Psoas muscle (tissue), 7 donors: ENCODE measurements at regions not wholly inside any gene's neighbourhood (a gene's known extent, or its start where the extent isn't known, plus 50 kb on each side); places are given as distances from the start of the nearest gene placed in this dataset.

Source experiments
- ATAC-seq, 4 donors: fragments of 200-7000 bp; cut with Tn5 transposase; one replicate each; pipeline ENCODE4 v1.9.1; 2020; ENCODE audit warnings: moderate library complexity in 3 of 4, mild to moderate bottlenecking in 2 of 4
- DNase-seq, 2 donors: peaks; one replicate each; pipeline ENCODE4 v3.0.0-alpha.2; 2020
- H3K27ac ChIP-seq: fragments of 200-600 bp; one replicate; pipeline ENCODE4 v1.8.0; 2022
- H3K27me3 ChIP-seq, 3 donors: fragments of 200-600 bp in 1 of 3; one replicate each; pipeline versions ENCODE4 v1.6.1 to v1.8.0; 2013 to 2022; ENCODE audit warnings: low read length in 2 of 3, mild to moderate bottlenecking in 2 of 3, moderate library complexity in 1 of 3; ENCODE audit not compliant: insufficient read depth in 3 of 3
- H3K36me3 ChIP-seq, 2 donors: fragments of 200-600 bp in 1 of 2; one replicate each; pipeline versions ENCODE4 v1.6.1 to v1.8.0; 2013 to 2022; ENCODE audit warnings: low read depth in 1 of 2, mild to moderate bottlenecking in 1 of 2, moderate library complexity in 1 of 2; ENCODE audit not compliant: insufficient read depth in 1 of 2
- H3K4me1 ChIP-seq: fragments of 200-600 bp; one replicate; pipeline ENCODE4 v1.8.0; 2022
- H3K4me3 ChIP-seq: fragments of 200-600 bp; one replicate; pipeline ENCODE4 v1.8.0; 2022; ENCODE audit warnings: mild to moderate bottlenecking
- H3K9me3 ChIP-seq: fragments of 200-600 bp; one replicate; pipeline ENCODE4 v1.8.0; 2022
- WGBS, 3 donors: extraction: QIAGEN DNeasy Blood & Tissue Kit; methylation state at CpG; one replicate each; pipeline versions ENCODE4 v1.1.6 to v1.1.7; 2013; 5-methylcytosine and 5-hydroxymethylcytosine counted together
- intact Hi-C, 2 donors: fragments of 100-400 bp; cut with DNase I; formaldehyde crosslinking; loops; one replicate each; pipeline versions ENCODE4 v1.11.0 to v1.14.2; 2022
- TF ChIP-seq, protein P1 (sequence below): fragments of 200-600 bp; IDR thresholded peaks from one replicate; pipeline ENCODE4 v1.8.0; 2022; ENCODE audit warnings: antibody characterized with exemption
- donor health status: healthy with polysubstance abuse.
- donor health status: DM: no; HTN: no; CAD: no; lungs with moderate emphysema.
- donor health status: Bipolar disorder and iron deficiency.
- donor health status: healthy.
- donor health status: DM: yes; HTN: yes; CAD: no.
- donor health status: DM: no; HTN: no; CAD: no.
- donor health status: DM: yes; HTN: yes; CAD: no.

- Histone ChIP-seq H3K9me3 (no peaks in the 10 kb centered on the region), H3K36me3 (no peaks in the 10 kb centered on the region), H3K4me1 (peaks cover 24% of the 10 kb centered on the region), H3K27ac (no peak overlapping the region), H3K4me3 (no peak overlapping the region), H3K27me3 (no peaks in the 10 kb centered on the region)
- TF ChIP-seq, protein P1, sequence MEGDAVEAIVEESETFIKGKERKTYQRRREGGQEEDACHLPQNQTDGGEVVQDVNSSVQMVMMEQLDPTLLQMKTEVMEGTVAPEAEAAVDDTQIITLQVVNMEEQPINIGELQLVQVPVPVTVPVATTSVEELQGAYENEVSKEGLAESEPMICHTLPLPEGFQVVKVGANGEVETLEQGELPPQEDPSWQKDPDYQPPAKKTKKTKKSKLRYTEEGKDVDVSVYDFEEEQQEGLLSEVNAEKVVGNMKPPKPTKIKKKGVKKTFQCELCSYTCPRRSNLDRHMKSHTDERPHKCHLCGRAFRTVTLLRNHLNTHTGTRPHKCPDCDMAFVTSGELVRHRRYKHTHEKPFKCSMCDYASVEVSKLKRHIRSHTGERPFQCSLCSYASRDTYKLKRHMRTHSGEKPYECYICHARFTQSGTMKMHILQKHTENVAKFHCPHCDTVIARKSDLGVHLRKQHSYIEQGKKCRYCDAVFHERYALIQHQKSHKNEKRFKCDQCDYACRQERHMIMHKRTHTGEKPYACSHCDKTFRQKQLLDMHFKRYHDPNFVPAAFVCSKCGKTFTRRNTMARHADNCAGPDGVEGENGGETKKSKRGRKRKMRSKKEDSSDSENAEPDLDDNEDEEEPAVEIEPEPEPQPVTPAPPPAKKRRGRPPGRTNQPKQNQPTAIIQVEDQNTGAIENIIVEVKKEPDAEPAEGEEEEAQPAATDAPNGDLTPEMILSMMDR = no peak
- WGBS, 3 donors = 48 to 84% (median 66%) methylated on average over 4 of the region's 4 CpGs
- DNase-seq (no peak), ATAC-seq (no peak)
- intact Hi-C loops = loop anchor here in 1 of 2 donors (5.0 kb wide), 1 partner anchor 97 kb away; no protein-coding TSS in a partner anchor
Measured at GRCh38 chr5:173785400-173785799, 102.7 kb upstream of the CPEB4 start.

GRCh38 chr5:173785866-173786265, 102.3 kb upstream of the CPEB4 start:
- 90 to 99% (median 94%) methylated on average over 3 of the region's 3 CpGs for WGBS, 3 donors
- TF ChIP-seq, protein P1 = no peak
- H3K4me3 ChIP-seq = no peak overlapping the region
- ATAC-seq (no peak), DNase-seq (no peak)
- H3K4me1 ChIP-seq = peaks cover 24% of the 10 kb centered on the region
- no peaks in the 10 kb centered on the region for H3K27me3 ChIP-seq
- H3K9me3 ChIP-seq = no peaks in the 10 kb centered on the region
- no peaks in the 10 kb centered on the region for H3K36me3 ChIP-seq
- H3K27ac ChIP-seq = no peak overlapping the region
- intact Hi-C loops = loop anchor here in 1 of 2 donors (5.0 kb wide), 1 partner anchor 96 kb away; no protein-coding TSS in a partner anchor

GRCh38 chr5:173786286-173787187, 101.6 kb upstream of the CPEB4 start:
- H3K4me1 ChIP-seq = peaks cover 18% of the 10 kb centered on the region
- intact Hi-C loops = loop anchor here in 1 of 2 donors (5.0 kb wide), 1 partner anchor 96 kb away; no protein-coding TSS in a partner anchor
- TF ChIP-seq, protein P1 = no peak
- no peaks in the 10 kb centered on the region for H3K9me3 ChIP-seq
- no peak overlapping the region for H3K27ac ChIP-seq
- no peak for ATAC-seq
- no peaks in the 10 kb centered on the region for H3K36me3 ChIP-seq
- H3K27me3 ChIP-seq = no peaks in the 10 kb centered on the region
- H3K4me3 ChIP-seq = no peak overlapping the region
- WGBS, 3 donors = 81 to 88% (median 88%) methylated on average over 10 of the region's 10 CpGs
- no peak for DNase-seq

GRCh38 chr5:173789031-173789920, 98.9 kb upstream of the CPEB4 start:
- H3K4me1 ChIP-seq = no peaks in the 10 kb centered on the region
- ATAC-seq = peak; percentile 65 to 85 (median 76)
- intact Hi-C loops = loop anchor here in 1 of 2 donors (5.0 kb wide), 1 partner anchor 93 kb away; no protein-coding TSS in a partner anchor

More at GRCh38 chr5:173789031-173789920, 98.9 kb upstream of the CPEB4 start:
- no peaks in the 10 kb centered on the region for H3K9me3 ChIP-seq
- no peaks in the 10 kb centered on the region for H3K36me3 ChIP-seq
- peak in 1 of 2 donors; percentile 69 for DNase-seq
- no peak overlapping the region for H3K27ac ChIP-seq
- TF ChIP-seq, protein P1 = no peak
- 57 to 81% (median 70%) methylated on average over 11 of the region's 11 CpGs for WGBS, 3 donors
- H3K4me3 ChIP-seq = no peak overlapping the region
- H3K27me3 ChIP-seq = no peaks in the 10 kb centered on the region
